Left lung (tissue), 4 donors: ENCODE measurements at regions not wholly inside any gene's neighbourhood (a gene's known extent, or its start where the extent isn't known, plus 50 kb on each side); places are given as distances from the start of the nearest gene placed in this dataset.

Source experiments
- ATAC-seq: fragments of 200-7000 bp; cut with Tn5 transposase; one replicate; pipeline ENCODE4 v1.9.1; 2020; ENCODE audit warnings: moderate library complexity
- DNase-seq, 4 donors: peaks; one replicate each; pipeline ENCODE4 v3.0.0-alpha.2; 2013 to 2020
- H3K27ac ChIP-seq, 2 donors: fragments of 200-600 bp; sonication (generic) in 1 of 2; one replicate each; pipeline versions ENCODE4 v1.5.0 to v1.8.0; 2020 to 2021
- H3K27me3 ChIP-seq, 2 donors: fragments of 200-600 bp; sonication (generic) in 1 of 2; one replicate each; pipeline versions ENCODE4 v1.5.0 to v1.8.0; 2020 to 2021
- H3K36me3 ChIP-seq, 2 donors: fragments of 200-600 bp; sonication (generic) in 1 of 2; one replicate each; pipeline versions ENCODE4 v1.5.0 to v1.8.0; 2020 to 2021
- H3K4me1 ChIP-seq, 2 donors: fragments of 200-600 bp; one replicate each; pipeline ENCODE4 v1.8.0; 2021
- H3K4me3 ChIP-seq, 2 donors: fragments of 200-600 bp; sonication (generic) in 1 of 2; one replicate each; pipeline versions ENCODE4 v1.5.0 to v1.8.0; 2020 to 2021; ENCODE audit warnings: mild to moderate bottlenecking in 1 of 2
- H3K9me3 ChIP-seq, 2 donors: fragments of 200-600 bp; sonication (generic) in 1 of 2; one replicate each; pipeline versions ENCODE4 v1.5.0 to v1.8.0; 2020 to 2021
- intact Hi-C, 2 donors: fragments of 100-400 bp; cut with DNase I; formaldehyde crosslinking; loops; one replicate each; pipeline versions ENCODE4 v1.11.2 to v1.14.2; 2022
- TF ChIP-seq, protein P1 (sequence below), 2 donors: fragments of 200-600 bp; sonication (generic) in 1 of 2; IDR thresholded peaks; one replicate each; pipeline versions ENCODE4 v1.5.0 to v1.8.0; 2021; ENCODE audit warnings: antibody characterized with exemption in 2 of 2
- donor health status: DM: no; HTN: yes; CAD: no.
- donor health status: DM: no; HTN: no; CAD: no.

DNA sequence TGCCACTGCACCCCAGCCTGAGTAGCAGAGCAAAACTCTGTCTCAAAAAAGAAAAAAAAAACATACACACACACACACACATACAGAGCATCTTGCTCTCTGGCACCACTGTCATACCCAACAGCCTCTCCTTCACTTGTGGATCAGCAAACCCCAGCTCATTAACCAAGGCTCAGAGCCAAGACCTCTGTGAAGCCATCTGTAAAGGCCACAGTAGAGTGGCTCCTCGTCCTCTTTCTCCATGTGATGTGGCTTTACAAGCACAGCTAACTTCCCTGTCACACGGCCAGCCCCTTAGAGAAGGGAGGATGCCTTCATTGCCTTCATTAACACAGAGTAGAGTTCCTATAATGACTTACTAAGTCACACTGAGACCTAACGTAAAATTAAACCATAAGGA, 62.7 kb upstream of the LSM14A start:
- Histone ChIP-seq H3K9me3 (no peaks in the 10 kb centered on the region), H3K4me1 (no peaks in the 10 kb centered on the region), H3K27me3 (peaks cover 0 to 11% of the 10 kb centered on the region in 2 donors), H3K4me3 (no peak overlapping the region), H3K27ac (no peak overlapping the region), H3K36me3 (no peaks in the 10 kb centered on the region)
- no peak for DNase-seq
- intact Hi-C loops = no loop called here
- ATAC-seq = no peak
- TF ChIP-seq, protein P1, sequence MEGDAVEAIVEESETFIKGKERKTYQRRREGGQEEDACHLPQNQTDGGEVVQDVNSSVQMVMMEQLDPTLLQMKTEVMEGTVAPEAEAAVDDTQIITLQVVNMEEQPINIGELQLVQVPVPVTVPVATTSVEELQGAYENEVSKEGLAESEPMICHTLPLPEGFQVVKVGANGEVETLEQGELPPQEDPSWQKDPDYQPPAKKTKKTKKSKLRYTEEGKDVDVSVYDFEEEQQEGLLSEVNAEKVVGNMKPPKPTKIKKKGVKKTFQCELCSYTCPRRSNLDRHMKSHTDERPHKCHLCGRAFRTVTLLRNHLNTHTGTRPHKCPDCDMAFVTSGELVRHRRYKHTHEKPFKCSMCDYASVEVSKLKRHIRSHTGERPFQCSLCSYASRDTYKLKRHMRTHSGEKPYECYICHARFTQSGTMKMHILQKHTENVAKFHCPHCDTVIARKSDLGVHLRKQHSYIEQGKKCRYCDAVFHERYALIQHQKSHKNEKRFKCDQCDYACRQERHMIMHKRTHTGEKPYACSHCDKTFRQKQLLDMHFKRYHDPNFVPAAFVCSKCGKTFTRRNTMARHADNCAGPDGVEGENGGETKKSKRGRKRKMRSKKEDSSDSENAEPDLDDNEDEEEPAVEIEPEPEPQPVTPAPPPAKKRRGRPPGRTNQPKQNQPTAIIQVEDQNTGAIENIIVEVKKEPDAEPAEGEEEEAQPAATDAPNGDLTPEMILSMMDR (IDR thresholded peaks at IDR 0.05) = no peak

DNA sequence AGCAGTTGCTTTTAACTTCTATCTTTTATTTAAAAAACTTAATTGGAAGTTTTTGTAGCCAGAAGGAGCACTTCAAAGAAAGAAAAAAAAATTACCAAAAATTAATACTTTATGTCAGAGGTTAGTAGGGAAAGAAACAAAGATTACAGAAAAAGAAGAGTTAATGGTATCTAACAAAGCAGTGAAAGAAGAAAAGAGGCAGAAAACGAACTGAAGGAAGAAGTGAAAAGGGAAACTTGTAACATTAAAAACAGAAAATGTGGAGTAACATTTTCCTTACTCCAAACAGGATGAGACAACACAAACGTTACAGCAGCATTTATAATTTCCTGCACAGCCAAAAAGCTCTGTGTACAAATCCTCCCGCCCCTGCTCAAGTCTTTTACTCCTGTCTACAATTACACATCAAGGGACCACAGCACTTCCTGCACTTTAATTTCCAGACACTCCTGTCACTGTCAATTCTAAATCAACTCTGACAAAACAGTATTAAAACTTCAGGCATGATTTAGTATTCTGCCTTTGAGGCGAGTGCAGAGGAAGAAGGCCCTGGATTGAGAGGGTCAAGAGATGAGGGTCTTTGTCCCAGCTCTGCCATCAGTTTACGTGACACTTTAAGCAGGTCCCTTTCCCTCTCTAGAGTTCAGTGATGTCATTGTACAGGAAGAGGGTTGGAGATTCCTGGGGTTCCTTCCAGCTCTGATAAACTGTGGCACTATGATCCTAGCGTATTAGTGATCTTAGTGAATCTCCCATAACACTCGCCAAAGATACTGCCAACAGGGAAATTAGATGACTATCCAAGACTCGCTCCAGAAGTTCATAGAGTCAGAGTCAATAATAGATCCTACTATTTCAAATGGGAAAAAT, 53.2 kb upstream of the LSM14A start:
- H3K4me3 ChIP-seq = no peak overlapping the region
- TF ChIP-seq, protein P1 (IDR thresholded peaks at IDR 0.05) = no peak
- H3K9me3 ChIP-seq = no peaks in the 10 kb centered on the region
- H3K4me1 ChIP-seq = no peaks in the 10 kb centered on the region
- H3K27me3 ChIP-seq = no peaks in the 10 kb centered on the region
- intact Hi-C loops = no loop called here
- no peak for ATAC-seq
- no peaks in the 10 kb centered on the region for H3K36me3 ChIP-seq
- H3K27ac ChIP-seq = no peak overlapping the region
- DNase-seq = no peak

DNA sequence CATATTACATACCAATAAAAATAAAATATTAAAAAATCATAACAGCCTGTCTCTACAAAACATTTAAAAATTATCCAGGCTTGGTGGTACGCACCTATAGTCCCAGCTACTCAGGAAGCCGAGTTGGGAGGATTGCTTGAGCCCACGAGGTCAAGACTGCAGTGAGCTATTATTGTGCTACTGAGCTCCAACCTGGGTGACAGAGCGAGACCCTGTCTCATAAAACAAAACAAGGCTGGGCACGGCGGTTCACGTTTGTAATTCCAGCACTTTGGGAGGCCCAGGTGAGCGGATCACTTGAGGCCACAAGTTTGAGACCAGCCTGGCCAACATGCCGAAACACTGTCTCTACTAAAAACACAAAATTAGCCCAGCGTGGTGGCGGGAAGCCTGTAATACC, 52.2 kb upstream of the LSM14A start:
- Histone ChIP-seq H3K27me3 (no peaks in the 10 kb centered on the region), H3K4me1 (no peaks in the 10 kb centered on the region), H3K27ac (no peak overlapping the region), H3K9me3 (no peaks in the 10 kb centered on the region), H3K4me3 (no peak overlapping the region), H3K36me3 (no peaks in the 10 kb centered on the region)
- TF ChIP-seq, protein P1 (IDR thresholded peaks at IDR 0.05) = no peak
- ATAC-seq (no peak), DNase-seq (no peak)
- intact Hi-C loops = no loop called here

DNA sequence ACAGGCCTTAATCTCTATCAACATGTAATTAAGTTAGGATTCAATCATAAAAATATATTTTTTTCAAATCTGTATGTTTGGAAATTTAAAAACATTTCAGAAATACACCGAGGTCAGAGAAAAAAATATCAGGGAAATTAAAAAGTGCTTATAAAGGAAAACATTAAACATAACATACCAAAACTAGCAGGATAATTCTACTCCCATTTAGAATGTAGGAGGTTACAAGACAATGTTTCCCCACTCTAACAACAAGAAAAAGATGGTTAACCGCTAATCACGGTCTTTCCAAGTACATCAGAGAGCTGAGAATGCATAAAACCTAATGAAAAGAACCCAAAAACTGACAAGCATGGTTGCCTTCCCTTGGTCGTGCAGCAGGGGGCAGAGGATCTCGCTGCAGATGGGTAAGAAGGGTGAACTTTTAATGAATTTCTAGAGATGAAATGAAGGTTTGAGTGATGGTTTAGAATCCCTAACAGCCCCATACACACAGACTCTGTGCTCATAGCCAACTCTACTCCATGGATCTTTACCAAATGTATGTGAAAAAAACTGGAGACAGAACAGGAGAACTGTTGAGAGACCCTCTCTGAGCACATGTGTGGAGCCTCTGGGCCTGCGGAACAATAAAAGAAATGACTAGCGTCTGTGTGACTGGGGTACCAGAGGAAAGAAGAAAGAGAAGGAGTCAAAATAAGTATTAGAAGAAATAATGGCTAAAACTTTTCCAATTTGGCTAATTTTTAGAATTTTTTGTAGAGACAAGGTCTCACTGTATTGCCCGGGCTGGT, 51.3 kb upstream of the LSM14A start:
- intact Hi-C loops = no loop called here
- H3K4me1 ChIP-seq = no peaks in the 10 kb centered on the region
- TF ChIP-seq, protein P1 (IDR thresholded peaks at IDR 0.05) = peak; percentile 36 to 47
- no peaks in the 10 kb centered on the region for H3K36me3 ChIP-seq
- ATAC-seq (peak; percentile 46), DNase-seq (no peak)
- no peaks in the 10 kb centered on the region for H3K27me3 ChIP-seq
- H3K9me3 ChIP-seq = no peaks in the 10 kb centered on the region
- H3K4me3 ChIP-seq = no peak overlapping the region
- no peak overlapping the region for H3K27ac ChIP-seq
